ENCODE measurements at regions not wholly inside any gene's neighbourhood (a gene's known extent, or its start where the extent isn't known, plus 50 kb on each side); places are given as distances from the start of the nearest gene placed in this dataset.
"Not testable (repeated sequence)": the region's sequence is repeated elsewhere in the genome, so short reads cannot be mapped to it uniquely, and the experiment has no call there.

DNA sequence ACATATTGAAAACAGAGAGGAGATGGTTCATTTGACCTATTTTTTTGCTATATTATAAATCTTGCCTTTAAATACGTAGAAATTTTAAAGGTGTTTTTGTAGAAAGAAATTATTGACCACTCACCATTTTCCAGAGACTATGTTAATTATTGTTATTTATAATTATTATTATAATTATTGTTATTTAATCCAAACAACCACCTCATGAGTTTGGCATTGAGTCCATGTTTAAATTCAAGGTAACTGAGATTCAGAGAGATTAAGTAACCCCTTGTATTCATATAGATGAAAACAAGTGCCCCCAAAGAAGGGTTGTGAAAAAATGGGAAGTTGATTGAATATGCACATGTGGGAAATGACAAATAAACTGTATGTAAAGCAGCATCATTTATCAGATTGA lies 692.5 kb upstream of the MIR17HG start:
- no peak for DNase-seq (ENCODE audit: low spot score)

DNA sequence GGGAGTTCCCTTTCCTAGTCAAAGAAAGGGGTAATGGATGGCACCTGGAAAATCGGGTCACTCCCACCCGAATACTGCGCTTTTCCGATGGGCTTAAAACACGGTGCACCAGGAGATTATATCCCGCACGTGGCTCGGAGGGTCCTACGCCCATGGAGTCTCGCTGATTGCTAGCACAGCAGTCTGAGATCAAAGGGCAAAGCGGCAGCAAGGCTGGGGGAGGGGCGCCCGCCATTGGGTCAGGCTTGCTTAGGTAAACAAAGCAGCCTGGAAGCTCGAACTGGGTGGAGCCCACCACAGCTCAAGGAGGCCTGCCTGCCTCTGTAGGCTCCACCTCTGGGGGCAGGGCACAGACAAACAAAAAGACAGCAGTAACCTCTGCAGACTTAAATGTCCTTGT lies 683.3 kb upstream of the MIR17HG start:
- not testable (repeated sequence) for DNase-seq (ENCODE audit: low spot score)

More for the DNA sequence above, 692.5 kb upstream of the MIR17HG start:
- TF ChIP-seq, protein P1, sequence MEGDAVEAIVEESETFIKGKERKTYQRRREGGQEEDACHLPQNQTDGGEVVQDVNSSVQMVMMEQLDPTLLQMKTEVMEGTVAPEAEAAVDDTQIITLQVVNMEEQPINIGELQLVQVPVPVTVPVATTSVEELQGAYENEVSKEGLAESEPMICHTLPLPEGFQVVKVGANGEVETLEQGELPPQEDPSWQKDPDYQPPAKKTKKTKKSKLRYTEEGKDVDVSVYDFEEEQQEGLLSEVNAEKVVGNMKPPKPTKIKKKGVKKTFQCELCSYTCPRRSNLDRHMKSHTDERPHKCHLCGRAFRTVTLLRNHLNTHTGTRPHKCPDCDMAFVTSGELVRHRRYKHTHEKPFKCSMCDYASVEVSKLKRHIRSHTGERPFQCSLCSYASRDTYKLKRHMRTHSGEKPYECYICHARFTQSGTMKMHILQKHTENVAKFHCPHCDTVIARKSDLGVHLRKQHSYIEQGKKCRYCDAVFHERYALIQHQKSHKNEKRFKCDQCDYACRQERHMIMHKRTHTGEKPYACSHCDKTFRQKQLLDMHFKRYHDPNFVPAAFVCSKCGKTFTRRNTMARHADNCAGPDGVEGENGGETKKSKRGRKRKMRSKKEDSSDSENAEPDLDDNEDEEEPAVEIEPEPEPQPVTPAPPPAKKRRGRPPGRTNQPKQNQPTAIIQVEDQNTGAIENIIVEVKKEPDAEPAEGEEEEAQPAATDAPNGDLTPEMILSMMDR (IDR thresholded peaks at IDR 0.05; ENCODE audit: extremely low read depth, missing control alignments) = no peak

DNA sequence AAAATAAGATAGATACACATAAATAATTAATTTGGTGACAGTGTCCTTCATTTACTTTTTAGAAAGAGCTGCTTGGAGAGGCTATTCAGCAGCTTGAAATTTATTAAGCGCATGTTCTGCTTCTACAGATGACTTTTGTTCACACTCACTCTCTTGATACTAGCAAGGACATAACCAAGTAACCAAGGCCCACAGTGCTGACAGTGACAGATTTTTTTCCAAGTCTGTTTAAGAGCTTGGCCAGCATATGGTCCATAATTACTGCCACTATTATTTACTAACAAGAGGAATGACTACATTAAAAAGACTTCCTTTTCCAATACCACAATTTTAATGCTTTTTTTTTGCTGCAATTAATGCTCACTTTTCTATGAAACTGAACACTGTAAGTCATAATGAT lies 673.7 kb upstream of the MIR17HG start:
- TF ChIP-seq, protein P1 (IDR thresholded peaks at IDR 0.05; ENCODE audit: extremely low read depth, missing control alignments) = no peak
- no peak for DNase-seq (ENCODE audit: low spot score)

DNA sequence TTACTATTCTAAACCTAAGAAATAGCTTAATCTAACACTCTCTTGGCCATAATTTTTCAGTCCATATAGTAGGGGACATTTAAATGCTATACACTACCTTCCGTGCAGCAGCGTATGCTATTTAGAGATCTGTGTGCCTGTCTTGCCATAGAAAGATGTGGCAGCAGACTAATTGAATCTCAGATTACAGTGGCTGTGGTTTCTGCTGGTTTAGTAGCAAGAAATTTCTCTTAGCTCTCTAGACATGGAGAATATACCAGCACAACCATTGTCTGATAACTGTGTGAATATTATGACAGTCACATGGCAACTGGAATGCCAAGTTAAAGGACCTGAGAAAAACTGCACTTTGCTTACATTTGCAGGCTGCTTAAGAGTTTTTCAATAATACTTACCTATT lies 672.4 kb upstream of the MIR17HG start:
- DNase-seq (ENCODE audit: low spot score) = no peak
- TF ChIP-seq, protein P1 (IDR thresholded peaks at IDR 0.05; ENCODE audit: extremely low read depth, missing control alignments) = no peak

DNA sequence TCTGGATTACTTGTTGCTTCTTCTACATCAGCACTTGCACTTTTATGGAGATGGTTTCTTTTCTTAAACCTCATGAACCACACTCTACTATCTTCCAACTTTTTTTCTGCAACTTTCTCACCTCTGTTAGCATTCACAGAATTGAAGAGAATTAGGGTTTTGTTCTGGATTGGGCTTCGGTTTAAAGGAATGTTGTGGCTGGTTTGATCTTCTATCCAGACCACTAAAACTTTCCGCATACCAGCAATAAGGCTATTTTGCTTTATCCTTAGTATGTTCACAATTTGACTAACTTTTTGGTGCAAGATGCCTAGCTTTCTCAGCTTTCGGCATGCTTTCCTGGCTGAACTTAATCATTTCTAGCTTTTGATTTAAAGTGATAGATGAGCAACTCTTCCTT lies 666.7 kb upstream of the MIR17HG start:
- TF ChIP-seq, protein P1 (IDR thresholded peaks at IDR 0.05; ENCODE audit: extremely low read depth, missing control alignments) = no peak
- no peak for DNase-seq (ENCODE audit: low spot score)

DNA sequence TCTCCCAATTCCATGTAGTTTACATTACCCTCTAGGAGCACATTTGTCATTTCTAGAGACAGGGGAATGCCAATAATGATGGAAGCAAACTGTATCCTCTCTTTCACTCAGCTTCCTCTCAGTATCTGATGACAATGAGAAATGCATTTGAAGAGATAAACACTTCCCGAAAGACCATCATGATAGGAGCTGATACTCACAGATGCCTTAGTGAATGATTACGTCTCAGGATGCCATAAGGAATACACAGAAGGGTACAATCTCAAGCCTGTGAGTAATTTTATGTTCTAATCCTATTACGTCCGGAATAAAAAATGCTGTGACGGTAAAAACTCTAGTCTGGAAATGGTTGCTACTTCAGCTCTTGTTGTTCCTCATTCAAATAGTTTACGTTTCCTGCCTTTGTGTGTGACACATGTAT lies 663.8 kb upstream of the MIR17HG start:
- TF ChIP-seq, protein P1 (IDR thresholded peaks at IDR 0.05; ENCODE audit: extremely low read depth, missing control alignments) = no peak
- DNase-seq (ENCODE audit: low spot score) = no peak

DNA sequence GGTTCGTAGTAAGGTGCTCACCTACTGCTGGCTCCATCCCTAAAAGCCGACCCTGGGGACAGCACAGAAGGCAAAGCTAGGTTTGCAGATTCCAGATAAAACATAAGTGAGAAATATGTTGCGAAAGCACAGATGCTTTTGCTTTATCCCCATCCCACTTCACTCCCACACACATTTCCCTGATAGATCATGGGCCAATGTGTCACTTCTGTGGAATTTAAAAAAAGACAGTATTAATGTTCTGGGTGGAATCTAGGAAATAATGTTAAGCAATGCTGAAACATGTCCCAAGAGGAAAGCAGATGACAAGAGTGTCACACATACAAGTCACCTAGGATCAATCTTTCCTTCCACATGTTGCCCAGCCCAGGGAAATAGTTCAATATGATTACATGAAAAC lies 661.0 kb upstream of the MIR17HG start:
- TF ChIP-seq, protein P1 (IDR thresholded peaks at IDR 0.05; ENCODE audit: extremely low read depth, missing control alignments) = no peak

DNA sequence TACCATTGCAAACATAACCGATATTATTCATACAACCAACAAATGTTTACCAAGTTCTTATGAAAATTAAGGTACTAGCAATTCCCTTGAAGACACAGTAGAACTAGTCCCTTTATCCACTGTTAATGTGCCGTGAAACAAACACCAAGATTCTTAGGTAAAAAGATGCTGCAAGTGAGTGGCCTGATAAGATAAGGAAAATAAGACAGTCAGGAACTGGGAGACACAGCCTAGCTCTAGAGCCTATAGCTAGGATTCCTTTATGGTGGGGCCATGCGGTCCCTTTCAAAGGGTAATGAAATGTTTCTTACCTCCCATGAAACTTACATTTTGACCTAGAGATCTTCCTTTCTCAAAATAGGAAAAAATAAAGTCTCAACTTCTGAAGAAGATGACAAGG lies 658.4 kb upstream of the MIR17HG start:
- TF ChIP-seq, protein P1 (IDR thresholded peaks at IDR 0.05; ENCODE audit: extremely low read depth, missing control alignments) = no peak
- no peak for DNase-seq (ENCODE audit: low spot score)

More for the DNA sequence above, 661.0 kb upstream of the MIR17HG start:
- DNase-seq (ENCODE audit: low spot score) = no peak
